CD8-positive, alpha-beta memory T cell (primary cell): ENCODE measurements at regions not wholly inside any gene's neighbourhood (a gene's known extent, or its start where the extent isn't known, plus 50 kb on each side); places are given as distances from the start of the nearest gene placed in this dataset.

Source experiments
- CTCF ChIA-PET: fragments of 350-600 bp; sonication (Branson Sonifier 250); formaldehyde crosslinking; loops from one replicate; lab custom pipeline; 2021; ENCODE audit warnings: antibody characterized with exemption; lab: Charles Lee
- POLR2A ChIA-PET: fragments of 350-600 bp; sonication (Branson Sonifier 250); formaldehyde crosslinking; loops from one replicate; lab custom pipeline; 2021; ENCODE audit warnings: antibody characterized with exemption; lab: Charles Lee
- DNase-seq, 5 donors: peaks; one replicate each; pipeline versions ENCODE4 v3.0.0 to v3.0.0-alpha.2; 2020 to 2022; ENCODE audit warnings: mixed read lengths in 1 of 5
- H3K27ac ChIP-seq: one replicate; pipeline ENCODE4 v1.7.0; 2013; ENCODE audit warnings: low read depth, mild to moderate bottlenecking, low read length, moderate library complexity
- H3K27me3 ChIP-seq: 2 replicates; pipeline ENCODE4 v1.7.0; 2013; ENCODE audit warnings: low read length, mild to moderate bottlenecking; ENCODE audit not compliant: insufficient read depth, poor library complexity, severe bottlenecking
- H3K36me3 ChIP-seq: 2 replicates; pipeline ENCODE4 v1.7.0; 2013; ENCODE audit warnings: mild to moderate bottlenecking, low read length, moderate library complexity; ENCODE audit not compliant: insufficient read depth
- H3K4me1 ChIP-seq: 2 replicates; pipeline ENCODE4 v1.7.0; 2013; ENCODE audit warnings: mild to moderate bottlenecking, low read length, moderate library complexity; ENCODE audit not compliant: insufficient read depth
- H3K4me3 ChIP-seq: 2 replicates; pipeline ENCODE4 v1.7.0; 2013; ENCODE audit warnings: mild to moderate bottlenecking, low read length
- H3K9me3 ChIP-seq: 2 replicates; pipeline ENCODE4 v1.7.0; 2013; ENCODE audit warnings: mild to moderate bottlenecking, low read length
- H3K27ac Mint-ChIP-seq, 8 donors: one replicate each; pipeline ENCODE4 v1.8.0; 2020 to 2021; ENCODE audit warnings: mixed read lengths in 8 of 8, mild to moderate bottlenecking in 6 of 8, inconsistent platforms in 3 of 8, moderate library complexity in 3 of 8
- H3K27me3 Mint-ChIP-seq, 2 donors: one replicate each; pipeline ENCODE4 v1.8.0; 2020 to 2021; ENCODE audit warnings: mixed read lengths in 2 of 2, mild to moderate bottlenecking in 1 of 2, moderate library complexity in 1 of 2
- H3K36me3 Mint-ChIP-seq, 3 donors: one replicate each; pipeline ENCODE4 v1.8.0; 2020 to 2021; ENCODE audit warnings: mixed read lengths in 3 of 3, inconsistent platforms in 1 of 3, mild to moderate bottlenecking in 1 of 3
- H3K4me1 Mint-ChIP-seq, 3 donors: one replicate each; pipeline ENCODE4 v1.8.0; 2020 to 2021; ENCODE audit warnings: mixed read lengths in 3 of 3, inconsistent platforms in 1 of 3, mild to moderate bottlenecking in 1 of 3
- H3K4me3 Mint-ChIP-seq, 7 donors: one replicate each; pipeline ENCODE4 v1.8.0; 2020 to 2021; ENCODE audit warnings: mixed read lengths in 7 of 7, mild to moderate bottlenecking in 6 of 7, moderate library complexity in 4 of 7, inconsistent platforms in 2 of 7
- H3K9me3 Mint-ChIP-seq, 5 donors: one replicate each; pipeline ENCODE4 v1.8.0; 2020 to 2022; ENCODE audit warnings: mixed read lengths in 5 of 5, mild to moderate bottlenecking in 3 of 5, moderate library complexity in 2 of 5, inconsistent platforms in 1 of 5

DNA sequence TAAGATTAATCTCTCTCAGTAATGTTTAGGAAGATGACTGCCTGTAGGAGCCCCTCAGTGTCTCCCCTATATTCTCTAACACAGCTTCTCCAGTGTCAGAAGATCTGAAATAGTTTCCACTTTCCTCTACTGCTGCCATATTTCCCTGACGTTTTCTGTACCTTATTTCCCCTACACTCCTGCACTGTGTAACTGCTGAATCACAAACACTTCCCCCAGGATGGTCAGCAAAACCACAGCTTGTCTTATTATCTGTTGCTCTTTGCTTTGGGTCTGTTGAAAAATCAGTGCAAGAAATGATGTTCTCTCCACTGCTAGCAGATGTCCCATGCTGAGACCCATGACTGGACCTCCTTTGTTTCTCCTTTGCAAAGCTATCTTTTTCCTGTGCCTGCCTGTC is 441.7 kb downstream of the EPHA4 start:
- H3K27me3 Mint-ChIP-seq: peaks cover 0 to 10% of the 10 kb centered on the region in 2 donors
- H3K9me3 ChIP-seq: no peaks in the 10 kb centered on the region
- H3K36me3 Mint-ChIP-seq: peaks cover 0 to 6% (median 2%) of the 10 kb centered on the region in 3 donors
- H3K27me3 ChIP-seq: no peaks in the 10 kb centered on the region
- peaks cover 0 to 7% (median 2%) of the 10 kb centered on the region in 5 donors for H3K9me3 Mint-ChIP-seq
- no peak overlapping the region for H3K27ac ChIP-seq
- H3K27ac Mint-ChIP-seq: no peak overlapping the region
- POLR2A ChIA-PET: no interaction called here
- CTCF ChIA-PET: no interaction called here
- no peaks in the 10 kb centered on the region for H3K4me1 Mint-ChIP-seq
- H3K4me3 ChIP-seq: no peak overlapping the region
- no peak overlapping the region for H3K4me3 Mint-ChIP-seq
- DNase-seq: no peak
- H3K36me3 ChIP-seq: no peaks in the 10 kb centered on the region
- H3K4me1 ChIP-seq: no peaks in the 10 kb centered on the region

DNA sequence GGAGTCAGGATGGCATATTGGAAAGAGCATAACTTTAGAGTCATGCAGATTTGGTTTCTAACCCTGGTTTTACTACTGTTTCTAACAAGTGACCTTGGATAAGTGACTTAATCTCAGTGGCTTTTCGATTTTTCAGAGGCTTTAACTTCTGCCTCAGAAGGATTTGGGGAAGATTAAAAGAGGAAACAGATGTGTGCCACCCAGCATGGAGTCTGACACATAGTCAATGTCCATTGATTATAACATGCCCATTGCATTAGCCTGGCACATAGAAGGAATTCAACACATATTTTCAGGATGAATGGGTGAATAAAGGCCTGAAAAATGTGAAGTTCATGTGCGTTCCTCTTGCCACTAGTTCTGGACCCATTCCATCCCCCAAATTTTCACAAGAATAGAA is 438.2 kb downstream of the EPHA4 start:
- CTCF ChIA-PET: no interaction called here
- no peaks in the 10 kb centered on the region for H3K36me3 ChIP-seq
- Mint-ChIP-seq H3K4me1 (no peaks in the 10 kb centered on the region), H3K27me3 (peaks cover 0 to 3% of the 10 kb centered on the region in 2 donors), H3K4me3 (no peak overlapping the region), H3K9me3 (peaks cover 0 to 2% (median 0%) of the 10 kb centered on the region in 5 donors), H3K27ac (no peak overlapping the region), H3K36me3 (no peaks in the 10 kb centered on the region)
- H3K9me3 ChIP-seq: no peaks in the 10 kb centered on the region
- no peaks in the 10 kb centered on the region for H3K27me3 ChIP-seq
- H3K4me1 ChIP-seq: no peaks in the 10 kb centered on the region
- no peak overlapping the region for H3K4me3 ChIP-seq
- no peak for DNase-seq
- POLR2A ChIA-PET: no interaction called here
- H3K27ac ChIP-seq: no peak overlapping the region

DNA sequence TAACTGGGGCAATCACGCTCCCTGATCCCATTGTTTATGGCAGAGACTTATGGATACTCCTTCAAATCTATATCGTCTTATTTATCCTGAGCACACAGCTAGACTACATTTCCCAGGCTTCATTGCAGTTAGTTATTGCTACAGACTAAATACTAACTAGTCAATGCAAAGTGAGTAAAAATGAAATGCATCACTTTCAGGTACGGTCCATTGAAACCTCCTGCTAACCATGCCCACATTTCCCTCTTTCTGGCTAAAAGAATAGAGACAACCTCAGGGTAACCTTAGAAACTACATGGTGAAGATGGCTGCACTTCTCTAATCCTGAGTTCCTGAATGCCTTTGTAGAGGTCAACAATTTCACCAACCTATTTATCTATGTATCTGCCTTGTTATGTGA is 437.4 kb downstream of the EPHA4 start:
- DNase-seq: no peak
- no peak overlapping the region for H3K27ac ChIP-seq
- H3K36me3 ChIP-seq: no peaks in the 10 kb centered on the region
- Mint-ChIP-seq H3K9me3 (no peaks in the 10 kb centered on the region), H3K27ac (no peak overlapping the region), H3K27me3 (peaks cover 0 to under 1% of the 10 kb centered on the region in 2 donors), H3K4me1 (no peaks in the 10 kb centered on the region), H3K36me3 (no peaks in the 10 kb centered on the region), H3K4me3 (no peak overlapping the region)
- no peaks in the 10 kb centered on the region for H3K4me1 ChIP-seq
- ChIA-PET CTCF (no interaction called here), POLR2A (no interaction called here)
- no peak overlapping the region for H3K4me3 ChIP-seq
- no peaks in the 10 kb centered on the region for H3K27me3 ChIP-seq
- H3K9me3 ChIP-seq: no peaks in the 10 kb centered on the region

DNA sequence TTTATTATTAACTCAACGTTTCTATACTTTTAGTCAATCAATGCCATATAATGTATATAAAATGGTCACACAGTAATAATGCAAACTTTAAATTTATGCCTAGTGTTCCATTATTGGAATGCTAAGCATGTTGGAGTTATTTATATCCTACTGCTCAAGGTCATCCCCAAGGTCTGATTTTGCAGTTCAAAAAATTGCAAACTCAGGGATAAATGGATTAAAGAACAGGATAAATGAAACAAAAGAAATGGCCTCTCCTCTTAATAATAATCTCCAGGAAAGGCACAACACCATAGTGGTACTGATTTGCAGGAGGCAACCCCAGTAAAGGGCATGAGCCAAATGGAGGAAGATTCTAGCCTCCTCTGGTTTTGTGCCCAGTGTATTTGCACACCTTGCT is 436.4 kb downstream of the EPHA4 start:
- no peak for DNase-seq
- Mint-ChIP-seq H3K27me3 (no peaks in the 10 kb centered on the region), H3K9me3 (no peaks in the 10 kb centered on the region), H3K27ac (no peak overlapping the region), H3K36me3 (no peaks in the 10 kb centered on the region), H3K4me1 (no peaks in the 10 kb centered on the region), H3K4me3 (no peak overlapping the region)
- Histone ChIP-seq H3K9me3 (no peaks in the 10 kb centered on the region), H3K27me3 (no peaks in the 10 kb centered on the region), H3K36me3 (no peaks in the 10 kb centered on the region), H3K4me1 (no peaks in the 10 kb centered on the region), H3K4me3 (no peak overlapping the region), H3K27ac (no peak overlapping the region)
- ChIA-PET POLR2A (no interaction called here), CTCF (no interaction called here)

DNA sequence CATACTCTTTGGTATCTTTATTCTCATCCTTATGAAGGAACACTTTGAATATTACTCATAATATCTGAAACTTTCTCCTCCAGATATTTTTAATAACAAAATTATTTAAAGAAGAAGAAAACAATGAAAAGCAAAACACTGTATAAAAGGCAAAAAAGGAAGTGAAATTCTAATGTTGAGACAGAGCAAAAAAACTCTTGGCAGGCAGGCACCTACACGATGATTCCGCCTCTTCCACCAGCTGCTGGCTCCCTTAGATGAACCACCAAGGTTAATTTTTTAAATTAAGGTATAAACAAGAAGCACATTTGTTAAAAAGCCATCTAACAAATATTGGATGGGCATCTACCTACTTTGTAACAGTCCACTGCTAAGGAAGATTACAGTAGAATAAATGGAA is 434.7 kb downstream of the EPHA4 start:
- peaks cover 0 to 2% of the 10 kb centered on the region in 2 donors for H3K27me3 Mint-ChIP-seq
- Histone ChIP-seq H3K27me3 (no peaks in the 10 kb centered on the region), H3K9me3 (no peaks in the 10 kb centered on the region), H3K36me3 (no peaks in the 10 kb centered on the region), H3K27ac (no peak overlapping the region), H3K4me1 (no peaks in the 10 kb centered on the region), H3K4me3 (no peak overlapping the region)
- ChIA-PET CTCF (no interaction called here), POLR2A (no interaction called here)
- no peak overlapping the region for H3K27ac Mint-ChIP-seq
- no peak for DNase-seq
- H3K4me1 Mint-ChIP-seq: no peaks in the 10 kb centered on the region
- no peak overlapping the region for H3K4me3 Mint-ChIP-seq
- H3K9me3 Mint-ChIP-seq: no peaks in the 10 kb centered on the region
- no peaks in the 10 kb centered on the region for H3K36me3 Mint-ChIP-seq

DNA sequence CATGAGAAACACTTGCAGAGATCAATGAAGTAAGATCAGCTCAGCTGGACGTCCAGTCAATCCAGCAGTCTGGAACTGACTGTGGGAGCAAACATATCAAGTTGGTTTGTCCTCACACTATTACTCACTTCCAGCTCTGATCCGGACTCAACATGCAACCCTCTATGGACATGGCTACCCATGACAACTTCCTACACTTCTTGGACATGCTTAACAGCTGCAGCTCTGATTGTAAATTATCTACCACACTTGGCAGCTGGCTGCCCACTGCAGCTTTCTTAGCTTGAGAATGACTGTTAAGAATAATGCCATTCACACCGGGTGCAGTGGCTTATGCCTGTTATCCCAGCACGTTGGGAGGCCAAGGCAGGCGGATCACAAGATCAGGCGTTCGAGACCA is 429.8 kb downstream of the EPHA4 start:
- no peak for DNase-seq
- H3K36me3 ChIP-seq: no peaks in the 10 kb centered on the region
- Mint-ChIP-seq H3K4me1 (no peaks in the 10 kb centered on the region), H3K27me3 (peaks cover 0 to 6% of the 10 kb centered on the region in 2 donors), H3K4me3 (no peak overlapping the region), H3K27ac (no peak overlapping the region), H3K9me3 (peaks cover 0 to 2% (median 0%) of the 10 kb centered on the region in 5 donors), H3K36me3 (no peaks in the 10 kb centered on the region)
- POLR2A ChIA-PET: no interaction called here
- H3K4me1 ChIP-seq: no peaks in the 10 kb centered on the region
- H3K9me3 ChIP-seq: no peaks in the 10 kb centered on the region
- CTCF ChIA-PET: no interaction called here
- H3K4me3 ChIP-seq: no peak overlapping the region
- no peak overlapping the region for H3K27ac ChIP-seq
- H3K27me3 ChIP-seq: no peaks in the 10 kb centered on the region

DNA sequence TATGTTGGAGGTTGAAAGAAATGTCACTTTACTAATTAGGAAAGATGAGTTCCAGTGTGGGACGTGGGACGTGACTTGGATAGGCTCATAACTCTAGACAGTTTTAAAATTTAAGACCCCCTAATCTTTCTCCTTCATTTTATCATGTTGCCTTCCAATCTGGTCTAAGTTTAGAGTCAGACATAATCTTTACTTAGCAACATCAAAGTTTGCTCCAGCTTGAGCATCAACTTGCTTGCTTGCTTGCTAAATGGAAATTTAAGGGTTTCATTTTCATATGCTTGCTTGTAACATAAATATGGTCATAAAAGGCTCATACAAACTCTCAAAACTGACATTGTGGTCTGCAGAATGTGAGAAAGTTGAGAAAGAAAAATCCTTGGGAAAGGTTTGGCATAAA is 428.9 kb downstream of the EPHA4 start:
- Histone ChIP-seq H3K27ac (no peak overlapping the region), H3K4me3 (no peak overlapping the region), H3K9me3 (no peaks in the 10 kb centered on the region), H3K4me1 (no peaks in the 10 kb centered on the region), H3K36me3 (no peaks in the 10 kb centered on the region), H3K27me3 (no peaks in the 10 kb centered on the region)
- Mint-ChIP-seq H3K4me3 (no peak overlapping the region), H3K27me3 (peaks cover 0 to 6% of the 10 kb centered on the region in 2 donors), H3K4me1 (no peaks in the 10 kb centered on the region), H3K27ac (no peak overlapping the region), H3K36me3 (no peaks in the 10 kb centered on the region), H3K9me3 (peaks cover 0 to 2% (median 0%) of the 10 kb centered on the region in 5 donors)
- POLR2A ChIA-PET: no interaction called here
- no peak for DNase-seq
- CTCF ChIA-PET: no interaction called here

DNA sequence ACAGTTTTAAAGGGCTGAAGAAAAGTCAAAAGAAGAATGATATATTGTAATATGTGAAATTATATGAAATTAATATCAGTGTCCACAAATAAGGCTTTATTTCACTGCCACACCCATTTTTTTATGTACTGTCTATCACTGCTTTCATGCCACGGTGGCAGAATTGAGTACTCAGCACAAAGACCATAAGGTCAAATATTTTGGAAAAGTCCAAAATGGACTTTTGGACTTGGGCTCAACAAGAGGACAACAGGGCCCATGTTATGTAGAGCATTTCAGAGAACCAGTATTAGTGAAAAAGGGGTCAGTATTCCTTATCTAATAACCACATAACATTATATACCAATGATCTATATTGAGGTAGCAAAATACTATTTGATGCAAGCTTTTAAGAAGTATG is 427.2 kb downstream of the EPHA4 start:
- H3K36me3 ChIP-seq: no peaks in the 10 kb centered on the region
- no peak overlapping the region for H3K27ac Mint-ChIP-seq
- H3K9me3 ChIP-seq: no peaks in the 10 kb centered on the region
- no peaks in the 10 kb centered on the region for H3K4me1 ChIP-seq
- CTCF ChIA-PET: no interaction called here
- H3K27me3 Mint-ChIP-seq: peaks cover 5 to 6% of the 10 kb centered on the region in 2 donors
- no peak overlapping the region for H3K27ac ChIP-seq
- no peak overlapping the region for H3K4me3 Mint-ChIP-seq
- no peak for DNase-seq
- H3K9me3 Mint-ChIP-seq: peaks cover 0 to 2% (median 0%) of the 10 kb centered on the region in 5 donors
- H3K36me3 Mint-ChIP-seq: no peaks in the 10 kb centered on the region
- no peaks in the 10 kb centered on the region for H3K27me3 ChIP-seq
- no peak overlapping the region for H3K4me3 ChIP-seq
- H3K4me1 Mint-ChIP-seq: no peaks in the 10 kb centered on the region
- POLR2A ChIA-PET: no interaction called here

DNA sequence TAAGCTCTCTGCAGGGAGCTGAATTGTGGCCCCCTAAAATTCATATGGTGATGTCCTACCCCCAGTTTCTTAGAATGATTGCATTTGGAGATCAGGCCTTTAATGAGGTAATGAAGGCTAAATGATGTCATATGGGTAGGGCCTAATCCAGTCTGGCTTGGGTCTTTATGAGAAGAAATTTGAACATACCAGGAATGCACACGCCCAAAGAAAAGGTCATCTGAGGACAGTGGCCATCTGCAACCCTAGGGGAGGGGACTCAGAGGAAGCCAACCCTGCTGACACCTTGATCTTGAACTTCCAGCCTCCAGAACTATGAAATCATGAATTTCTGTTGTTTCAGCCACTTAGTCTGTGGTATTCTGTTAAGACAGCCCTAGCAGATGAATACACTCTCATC is 426.7 kb downstream of the EPHA4 start:
- Mint-ChIP-seq H3K27me3 (peaks cover 5 to 10% of the 10 kb centered on the region in 2 donors), H3K4me1 (no peaks in the 10 kb centered on the region), H3K27ac (no peak overlapping the region), H3K9me3 (peaks cover 0 to 2% (median 0%) of the 10 kb centered on the region in 5 donors), H3K4me3 (no peak overlapping the region), H3K36me3 (no peaks in the 10 kb centered on the region)
- Histone ChIP-seq H3K4me1 (no peaks in the 10 kb centered on the region), H3K36me3 (no peaks in the 10 kb centered on the region), H3K9me3 (no peaks in the 10 kb centered on the region), H3K27me3 (no peaks in the 10 kb centered on the region), H3K4me3 (no peak overlapping the region), H3K27ac (no peak overlapping the region)
- CTCF ChIA-PET: no interaction called here
- POLR2A ChIA-PET: no interaction called here
- no peak for DNase-seq
